Liver (tissue), 3 donors: ENCODE measurements at regions not wholly inside any gene's neighbourhood (a gene's known extent, or its start where the extent isn't known, plus 50 kb on each side); places are given as distances from the start of the nearest gene placed in this dataset.

Experiments
- EGR1 ChIP-seq, 2 donors: IDR thresholded peaks; 2 replicates each; pipeline ENCODE4 v1.6.1; 2016 to 2018; ENCODE audit warnings: antibody characterized with exemption in 2 of 2, low read depth in 2 of 2
- FOXA2 ChIP-seq: IDR thresholded peaks from 2 replicates; pipeline ENCODE4 v1.6.1; 2016; ENCODE audit warnings: antibody characterized with exemption
- JUND ChIP-seq, 2 donors: IDR thresholded peaks; 2 replicates each; pipeline ENCODE4 v1.6.1; 2016; ENCODE audit warnings: antibody characterized with exemption in 2 of 2
- RAD21 ChIP-seq, 2 donors: IDR thresholded peaks; 2 replicates each; pipeline ENCODE4 v1.6.1; 2016; ENCODE audit warnings: antibody characterized with exemption in 2 of 2, mild to moderate bottlenecking in 2 of 2
- YY1 ChIP-seq: IDR thresholded peaks from 2 replicates; pipeline ENCODE4 v1.6.1; 2016; ENCODE audit warnings: antibody characterized with exemption, mild to moderate bottlenecking
- TF ChIP-seq, protein P1 (sequence below): fragments of 150-350 bp; IDR thresholded peaks from 2 replicates; pipeline ENCODE4 v1.5.1; 2017; ENCODE audit warnings: improper control_type of control experiment, low read depth, low read length; ENCODE audit not compliant: missing input control
- TF ChIP-seq, protein P2 (sequence below): IDR thresholded peaks from 2 replicates; pipeline ENCODE4 v1.6.1; 2016; ENCODE audit warnings: antibody characterized with exemption
- TF ChIP-seq, protein P3 (sequence below): IDR thresholded peaks from 2 replicates; pipeline ENCODE4 v1.6.1; 2016; ENCODE audit warnings: antibody characterized with exemption, mild to moderate bottlenecking
- TF ChIP-seq, protein P4 (sequence below): IDR thresholded peaks from 2 replicates; pipeline ENCODE4 v1.6.1; 2016; ENCODE audit warnings: antibody characterized with exemption
- TF ChIP-seq, protein P5 (sequence below): IDR thresholded peaks from 2 replicates; pipeline ENCODE4 v1.6.1; 2016; ENCODE audit warnings: antibody characterized with exemption
- donor health status: healthy.
- donor health status: healthy.

DNA sequence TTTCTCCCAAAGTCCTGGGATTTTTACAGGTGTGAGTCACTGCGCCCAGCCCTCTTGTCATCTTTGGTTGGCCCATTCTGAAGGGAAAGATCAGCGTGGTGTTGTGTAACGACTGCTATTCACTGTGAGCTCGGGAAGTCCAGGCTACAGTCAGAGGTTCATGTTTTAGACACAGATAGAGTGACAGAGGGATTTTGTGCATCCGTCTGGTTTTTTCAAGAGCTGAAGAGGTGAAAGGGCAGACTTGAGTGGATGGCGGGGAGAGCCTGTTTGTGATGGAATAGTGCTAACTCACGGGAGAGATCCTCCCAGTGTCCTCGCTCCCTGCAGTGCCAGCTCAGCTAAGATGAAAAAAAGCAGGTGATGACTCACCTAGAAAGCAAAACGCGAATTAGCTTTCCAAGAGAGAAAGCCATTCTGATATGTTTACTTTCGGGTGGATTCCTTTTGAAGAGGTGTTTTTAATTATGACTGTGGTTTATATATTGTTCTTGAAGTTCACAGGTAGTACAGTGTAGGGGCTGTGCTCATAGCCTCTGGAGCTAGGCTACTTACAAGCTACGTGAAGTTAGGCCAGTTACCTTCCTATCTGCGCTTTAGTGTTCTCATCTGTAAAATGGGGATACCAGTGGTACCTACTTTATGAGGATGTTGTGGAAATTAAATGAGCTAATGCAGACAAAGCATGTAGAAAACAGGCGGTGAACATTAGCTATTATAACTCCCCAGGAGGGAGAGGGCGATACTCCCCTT lies 67.2 kb downstream of the C11orf91 start:
- TF ChIP-seq, protein P1, sequence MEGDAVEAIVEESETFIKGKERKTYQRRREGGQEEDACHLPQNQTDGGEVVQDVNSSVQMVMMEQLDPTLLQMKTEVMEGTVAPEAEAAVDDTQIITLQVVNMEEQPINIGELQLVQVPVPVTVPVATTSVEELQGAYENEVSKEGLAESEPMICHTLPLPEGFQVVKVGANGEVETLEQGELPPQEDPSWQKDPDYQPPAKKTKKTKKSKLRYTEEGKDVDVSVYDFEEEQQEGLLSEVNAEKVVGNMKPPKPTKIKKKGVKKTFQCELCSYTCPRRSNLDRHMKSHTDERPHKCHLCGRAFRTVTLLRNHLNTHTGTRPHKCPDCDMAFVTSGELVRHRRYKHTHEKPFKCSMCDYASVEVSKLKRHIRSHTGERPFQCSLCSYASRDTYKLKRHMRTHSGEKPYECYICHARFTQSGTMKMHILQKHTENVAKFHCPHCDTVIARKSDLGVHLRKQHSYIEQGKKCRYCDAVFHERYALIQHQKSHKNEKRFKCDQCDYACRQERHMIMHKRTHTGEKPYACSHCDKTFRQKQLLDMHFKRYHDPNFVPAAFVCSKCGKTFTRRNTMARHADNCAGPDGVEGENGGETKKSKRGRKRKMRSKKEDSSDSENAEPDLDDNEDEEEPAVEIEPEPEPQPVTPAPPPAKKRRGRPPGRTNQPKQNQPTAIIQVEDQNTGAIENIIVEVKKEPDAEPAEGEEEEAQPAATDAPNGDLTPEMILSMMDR = no peak
- TF ChIP-seq, protein P2, sequence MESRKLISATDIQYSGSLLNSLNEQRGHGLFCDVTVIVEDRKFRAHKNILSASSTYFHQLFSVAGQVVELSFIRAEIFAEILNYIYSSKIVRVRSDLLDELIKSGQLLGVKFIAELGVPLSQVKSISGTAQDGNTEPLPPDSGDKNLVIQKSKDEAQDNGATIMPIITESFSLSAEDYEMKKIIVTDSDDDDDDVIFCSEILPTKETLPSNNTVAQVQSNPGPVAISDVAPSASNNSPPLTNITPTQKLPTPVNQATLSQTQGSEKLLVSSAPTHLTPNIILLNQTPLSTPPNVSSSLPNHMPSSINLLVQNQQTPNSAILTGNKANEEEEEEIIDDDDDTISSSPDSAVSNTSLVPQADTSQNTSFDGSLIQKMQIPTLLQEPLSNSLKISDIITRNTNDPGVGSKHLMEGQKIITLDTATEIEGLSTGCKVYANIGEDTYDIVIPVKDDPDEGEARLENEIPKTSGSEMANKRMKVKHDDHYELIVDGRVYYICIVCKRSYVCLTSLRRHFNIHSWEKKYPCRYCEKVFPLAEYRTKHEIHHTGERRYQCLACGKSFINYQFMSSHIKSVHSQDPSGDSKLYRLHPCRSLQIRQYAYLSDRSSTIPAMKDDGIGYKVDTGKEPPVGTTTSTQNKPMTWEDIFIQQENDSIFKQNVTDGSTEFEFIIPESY = no peak
- TF ChIP-seq, protein P3, sequence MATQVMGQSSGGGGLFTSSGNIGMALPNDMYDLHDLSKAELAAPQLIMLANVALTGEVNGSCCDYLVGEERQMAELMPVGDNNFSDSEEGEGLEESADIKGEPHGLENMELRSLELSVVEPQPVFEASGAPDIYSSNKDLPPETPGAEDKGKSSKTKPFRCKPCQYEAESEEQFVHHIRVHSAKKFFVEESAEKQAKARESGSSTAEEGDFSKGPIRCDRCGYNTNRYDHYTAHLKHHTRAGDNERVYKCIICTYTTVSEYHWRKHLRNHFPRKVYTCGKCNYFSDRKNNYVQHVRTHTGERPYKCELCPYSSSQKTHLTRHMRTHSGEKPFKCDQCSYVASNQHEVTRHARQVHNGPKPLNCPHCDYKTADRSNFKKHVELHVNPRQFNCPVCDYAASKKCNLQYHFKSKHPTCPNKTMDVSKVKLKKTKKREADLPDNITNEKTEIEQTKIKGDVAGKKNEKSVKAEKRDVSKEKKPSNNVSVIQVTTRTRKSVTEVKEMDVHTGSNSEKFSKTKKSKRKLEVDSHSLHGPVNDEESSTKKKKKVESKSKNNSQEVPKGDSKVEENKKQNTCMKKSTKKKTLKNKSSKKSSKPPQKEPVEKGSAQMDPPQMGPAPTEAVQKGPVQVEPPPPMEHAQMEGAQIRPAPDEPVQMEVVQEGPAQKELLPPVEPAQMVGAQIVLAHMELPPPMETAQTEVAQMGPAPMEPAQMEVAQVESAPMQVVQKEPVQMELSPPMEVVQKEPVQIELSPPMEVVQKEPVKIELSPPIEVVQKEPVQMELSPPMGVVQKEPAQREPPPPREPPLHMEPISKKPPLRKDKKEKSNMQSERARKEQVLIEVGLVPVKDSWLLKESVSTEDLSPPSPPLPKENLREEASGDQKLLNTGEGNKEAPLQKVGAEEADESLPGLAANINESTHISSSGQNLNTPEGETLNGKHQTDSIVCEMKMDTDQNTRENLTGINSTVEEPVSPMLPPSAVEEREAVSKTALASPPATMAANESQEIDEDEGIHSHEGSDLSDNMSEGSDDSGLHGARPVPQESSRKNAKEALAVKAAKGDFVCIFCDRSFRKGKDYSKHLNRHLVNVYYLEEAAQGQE = no peak
- TF ChIP-seq, protein P4, sequence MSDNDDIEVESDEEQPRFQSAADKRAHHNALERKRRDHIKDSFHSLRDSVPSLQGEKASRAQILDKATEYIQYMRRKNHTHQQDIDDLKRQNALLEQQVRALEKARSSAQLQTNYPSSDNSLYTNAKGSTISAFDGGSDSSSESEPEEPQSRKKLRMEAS = no peak
- TF ChIP-seq EGR1 (IDR thresholded peaks at IDR 0.05; ENCODE audit: low read depth in 2 of 2) (no peak), YY1 (no peak), FOXA2 (no peak), RAD21 (IDR thresholded peaks at IDR 0.05) (no peak), JUND (IDR thresholded peaks at IDR 0.05) (no peak)
- TF ChIP-seq, protein P5, sequence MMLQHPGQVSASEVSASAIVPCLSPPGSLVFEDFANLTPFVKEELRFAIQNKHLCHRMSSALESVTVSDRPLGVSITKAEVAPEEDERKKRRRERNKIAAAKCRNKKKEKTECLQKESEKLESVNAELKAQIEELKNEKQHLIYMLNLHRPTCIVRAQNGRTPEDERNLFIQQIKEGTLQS = no peak
